CD8-positive, alpha-beta memory T cell (primary cell): ENCODE measurements at regions not wholly inside any gene's neighbourhood (a gene's known extent, or its start where the extent isn't known, plus 50 kb on each side); places are given as distances from the start of the nearest gene placed in this dataset.

Experiments used
- CTCF ChIA-PET: fragments of 350-600 bp; sonication (Branson Sonifier 250); formaldehyde crosslinking; loops from one replicate; lab custom pipeline; 2021; ENCODE audit warnings: antibody characterized with exemption; lab: Charles Lee
- POLR2A ChIA-PET: fragments of 350-600 bp; sonication (Branson Sonifier 250); formaldehyde crosslinking; loops from one replicate; lab custom pipeline; 2021; ENCODE audit warnings: antibody characterized with exemption; lab: Charles Lee
- DNase-seq, 5 donors: peaks; one replicate each; pipeline versions ENCODE4 v3.0.0 to v3.0.0-alpha.2; 2020 to 2022; ENCODE audit warnings: mixed read lengths in 1 of 5
- H3K27ac ChIP-seq: one replicate; pipeline ENCODE4 v1.7.0; 2013; ENCODE audit warnings: low read depth, mild to moderate bottlenecking, low read length, moderate library complexity
- H3K27me3 ChIP-seq: 2 replicates; pipeline ENCODE4 v1.7.0; 2013; ENCODE audit warnings: low read length, mild to moderate bottlenecking; ENCODE audit not compliant: insufficient read depth, poor library complexity, severe bottlenecking
- H3K36me3 ChIP-seq: 2 replicates; pipeline ENCODE4 v1.7.0; 2013; ENCODE audit warnings: mild to moderate bottlenecking, low read length, moderate library complexity; ENCODE audit not compliant: insufficient read depth
- H3K4me1 ChIP-seq: 2 replicates; pipeline ENCODE4 v1.7.0; 2013; ENCODE audit warnings: mild to moderate bottlenecking, low read length, moderate library complexity; ENCODE audit not compliant: insufficient read depth
- H3K4me3 ChIP-seq: 2 replicates; pipeline ENCODE4 v1.7.0; 2013; ENCODE audit warnings: mild to moderate bottlenecking, low read length
- H3K9me3 ChIP-seq: 2 replicates; pipeline ENCODE4 v1.7.0; 2013; ENCODE audit warnings: mild to moderate bottlenecking, low read length
- H3K27ac Mint-ChIP-seq, 8 donors: one replicate each; pipeline ENCODE4 v1.8.0; 2020 to 2021; ENCODE audit warnings: mixed read lengths in 8 of 8, mild to moderate bottlenecking in 6 of 8, inconsistent platforms in 3 of 8, moderate library complexity in 3 of 8
- H3K27me3 Mint-ChIP-seq, 2 donors: one replicate each; pipeline ENCODE4 v1.8.0; 2020 to 2021; ENCODE audit warnings: mixed read lengths in 2 of 2, mild to moderate bottlenecking in 1 of 2, moderate library complexity in 1 of 2
- H3K36me3 Mint-ChIP-seq, 3 donors: one replicate each; pipeline ENCODE4 v1.8.0; 2020 to 2021; ENCODE audit warnings: mixed read lengths in 3 of 3, inconsistent platforms in 1 of 3, mild to moderate bottlenecking in 1 of 3
- H3K4me1 Mint-ChIP-seq, 3 donors: one replicate each; pipeline ENCODE4 v1.8.0; 2020 to 2021; ENCODE audit warnings: mixed read lengths in 3 of 3, inconsistent platforms in 1 of 3, mild to moderate bottlenecking in 1 of 3
- H3K4me3 Mint-ChIP-seq, 7 donors: one replicate each; pipeline ENCODE4 v1.8.0; 2020 to 2021; ENCODE audit warnings: mixed read lengths in 7 of 7, mild to moderate bottlenecking in 6 of 7, moderate library complexity in 4 of 7, inconsistent platforms in 2 of 7
- H3K9me3 Mint-ChIP-seq, 5 donors: one replicate each; pipeline ENCODE4 v1.8.0; 2020 to 2022; ENCODE audit warnings: mixed read lengths in 5 of 5, mild to moderate bottlenecking in 3 of 5, moderate library complexity in 2 of 5, inconsistent platforms in 1 of 5

- H3K27ac Mint-ChIP-seq = no peak overlapping the region
- DNase-seq = no peak
- H3K4me1 ChIP-seq = no peaks in the 10 kb centered on the region
- no peaks in the 10 kb centered on the region for H3K27me3 ChIP-seq
- no peaks in the 10 kb centered on the region for H3K9me3 ChIP-seq
- H3K27me3 Mint-ChIP-seq = peaks cover 0 to 1% of the 10 kb centered on the region in 2 donors
- POLR2A ChIA-PET = no interaction called here
- no peaks in the 10 kb centered on the region for H3K36me3 ChIP-seq
- H3K27ac ChIP-seq = no peak overlapping the region
- no peaks in the 10 kb centered on the region for H3K36me3 Mint-ChIP-seq
- CTCF ChIA-PET = no interaction called here
- H3K9me3 Mint-ChIP-seq = peaks cover 0 to 4% (median 0%) of the 10 kb centered on the region in 5 donors
- no peak overlapping the region for H3K4me3 ChIP-seq
- no peaks in the 10 kb centered on the region for H3K4me1 Mint-ChIP-seq
- H3K4me3 Mint-ChIP-seq = no peak overlapping the region
Observed at GRCh38 chr3:73206030-73206429, 144.6 kb downstream of the EBLN2 start.

GRCh38 chr3:73207946-73208440, 146.5 kb downstream of the EBLN2 start:
- no peak overlapping the region for H3K4me3 ChIP-seq
- H3K27me3 ChIP-seq = no peaks in the 10 kb centered on the region
- Mint-ChIP-seq H3K4me1 (no peaks in the 10 kb centered on the region), H3K9me3 (peaks cover 0 to 4% (median 0%) of the 10 kb centered on the region in 5 donors), H3K36me3 (no peaks in the 10 kb centered on the region), H3K27ac (no peak overlapping the region), H3K27me3 (peaks cover 2 to 5% of the 10 kb centered on the region in 2 donors), H3K4me3 (no peak overlapping the region)
- no peak overlapping the region for H3K27ac ChIP-seq
- H3K4me1 ChIP-seq = no peaks in the 10 kb centered on the region
- H3K9me3 ChIP-seq = no peaks in the 10 kb centered on the region
- ChIA-PET CTCF (no interaction called here), POLR2A (no interaction called here)
- DNase-seq = no peak
- H3K36me3 ChIP-seq = no peaks in the 10 kb centered on the region

GRCh38 chr3:73210759-73211158, 149.3 kb downstream of the EBLN2 start:
- CTCF ChIA-PET = no interaction called here
- H3K27ac Mint-ChIP-seq = no peak overlapping the region

GRCh38 chr3:73212683-73213082, 151.2 kb downstream of the EBLN2 start:
- POLR2A ChIA-PET = no interaction called here
- Histone ChIP-seq H3K4me1 (no peaks in the 10 kb centered on the region), H3K27ac (no peak overlapping the region), H3K9me3 (no peaks in the 10 kb centered on the region), H3K27me3 (no peaks in the 10 kb centered on the region), H3K4me3 (no peak overlapping the region), H3K36me3 (no peaks in the 10 kb centered on the region)
- Mint-ChIP-seq H3K27ac (no peak overlapping the region), H3K4me3 (no peak overlapping the region), H3K9me3 (no peaks in the 10 kb centered on the region), H3K36me3 (no peaks in the 10 kb centered on the region), H3K27me3 (peaks cover 2 to 7% of the 10 kb centered on the region in 2 donors), H3K4me1 (no peaks in the 10 kb centered on the region)
- CTCF ChIA-PET = no interaction called here
- no peak for DNase-seq

More at GRCh38 chr3:73210759-73211158, 149.3 kb downstream of the EBLN2 start:
- DNase-seq = no peak
- POLR2A ChIA-PET = no interaction called here
- Mint-ChIP-seq H3K36me3 (no peaks in the 10 kb centered on the region), H3K9me3 (no peaks in the 10 kb centered on the region), H3K4me3 (no peak overlapping the region), H3K4me1 (no peaks in the 10 kb centered on the region), H3K27me3 (peaks cover 2 to 7% of the 10 kb centered on the region in 2 donors)
- no peak overlapping the region for H3K4me3 ChIP-seq
- no peaks in the 10 kb centered on the region for H3K36me3 ChIP-seq
- H3K9me3 ChIP-seq = no peaks in the 10 kb centered on the region
- no peak overlapping the region for H3K27ac ChIP-seq
- H3K27me3 ChIP-seq = no peaks in the 10 kb centered on the region
- H3K4me1 ChIP-seq = no peaks in the 10 kb centered on the region

- no peak overlapping the region for H3K4me3 Mint-ChIP-seq
- H3K36me3 ChIP-seq = no peaks in the 10 kb centered on the region
- no peak overlapping the region for H3K4me3 ChIP-seq
- no peaks in the 10 kb centered on the region for H3K9me3 ChIP-seq
- no peaks in the 10 kb centered on the region for H3K9me3 Mint-ChIP-seq
- H3K27me3 Mint-ChIP-seq = peaks cover 2 to 7% of the 10 kb centered on the region in 2 donors
- no peak overlapping the region for H3K27ac ChIP-seq
- CTCF ChIA-PET = no interaction called here
- no peaks in the 10 kb centered on the region for H3K27me3 ChIP-seq
- no peaks in the 10 kb centered on the region for H3K4me1 Mint-ChIP-seq
- no peak for DNase-seq
- no peaks in the 10 kb centered on the region for H3K4me1 ChIP-seq
- POLR2A ChIA-PET = no interaction called here
- H3K36me3 Mint-ChIP-seq = no peaks in the 10 kb centered on the region
- no peak overlapping the region for H3K27ac Mint-ChIP-seq
Observed at GRCh38 chr3:73213896-73214295, 152.4 kb downstream of the EBLN2 start.

- no peak overlapping the region for H3K27ac ChIP-seq
- no peaks in the 10 kb centered on the region for H3K4me1 ChIP-seq
- Mint-ChIP-seq H3K9me3 (no peaks in the 10 kb centered on the region), H3K27me3 (peaks cover 2 to 7% of the 10 kb centered on the region in 2 donors), H3K4me1 (no peaks in the 10 kb centered on the region), H3K4me3 (no peak overlapping the region), H3K36me3 (no peaks in the 10 kb centered on the region), H3K27ac (no peak overlapping the region)
- no peaks in the 10 kb centered on the region for H3K9me3 ChIP-seq
- POLR2A ChIA-PET = no interaction called here
- no peak overlapping the region for H3K4me3 ChIP-seq
- H3K27me3 ChIP-seq = no peaks in the 10 kb centered on the region
- no peak for DNase-seq
- no peaks in the 10 kb centered on the region for H3K36me3 ChIP-seq
- CTCF ChIA-PET = no interaction called here
Observed at GRCh38 chr3:73214846-73215245, 153.4 kb downstream of the EBLN2 start.

- ChIA-PET POLR2A (no interaction called here), CTCF (no interaction called here)
Observed at GRCh38 chr3:73215281-73215680, 153.8 kb downstream of the EBLN2 start.

GRCh38 chr3:73215901-73216300, 154.4 kb downstream of the EBLN2 start:
- Mint-ChIP-seq H3K4me1 (no peaks in the 10 kb centered on the region), H3K9me3 (peaks cover 0 to 5% (median 0%) of the 10 kb centered on the region in 5 donors), H3K36me3 (no peaks in the 10 kb centered on the region), H3K4me3 (no peak overlapping the region), H3K27me3 (peaks cover 2 to 7% of the 10 kb centered on the region in 2 donors), H3K27ac (no peak overlapping the region)
- no peaks in the 10 kb centered on the region for H3K9me3 ChIP-seq
- H3K27ac ChIP-seq = no peak overlapping the region
- ChIA-PET POLR2A (no interaction called here), CTCF (no interaction called here)
- H3K4me1 ChIP-seq = no peaks in the 10 kb centered on the region
- no peaks in the 10 kb centered on the region for H3K27me3 ChIP-seq
- DNase-seq = no peak
- H3K4me3 ChIP-seq = no peak overlapping the region
- no peaks in the 10 kb centered on the region for H3K36me3 ChIP-seq

More at GRCh38 chr3:73215281-73215680, 153.8 kb downstream of the EBLN2 start:
- Mint-ChIP-seq H3K36me3 (no peaks in the 10 kb centered on the region), H3K9me3 (peaks cover 0 to 4% (median 0%) of the 10 kb centered on the region in 5 donors), H3K4me3 (no peak overlapping the region), H3K27me3 (peaks cover 2 to 7% of the 10 kb centered on the region in 2 donors), H3K27ac (no peak overlapping the region), H3K4me1 (no peaks in the 10 kb centered on the region)
- Histone ChIP-seq H3K4me1 (no peaks in the 10 kb centered on the region), H3K36me3 (no peaks in the 10 kb centered on the region), H3K27ac (no peak overlapping the region), H3K4me3 (no peak overlapping the region), H3K27me3 (no peaks in the 10 kb centered on the region), H3K9me3 (no peaks in the 10 kb centered on the region)
- DNase-seq = no peak
